Adrenal gland (tissue), 5 donors: ENCODE measurements at regions not wholly inside any gene's neighbourhood (a gene's known extent, or its start where the extent isn't known, plus 50 kb on each side); places are given as distances from the start of the nearest gene placed in this dataset.

Source experiments
- CTCF ChIP-seq, 6 experiments: fragments of 450-650 bp in 4 of 6; fragments of 200-600 bp in 2 of 6; sonication (generic) in 1 of 6; IDR thresholded peaks; 1 replicate in 5 of 6; 2 replicates in 1 of 6; pipeline versions ENCODE4 v1.5.1 to v1.8.0; 2016 to 2021; ENCODE audit warnings: antibody characterized with exemption in 6 of 6, mild to moderate bottlenecking in 2 of 6, moderate library complexity in 1 of 6
- POLR2A ChIP-seq, 2 donors: fragments of 450-650 bp; IDR thresholded peaks; one replicate each; pipeline ENCODE4 v1.6.1; 2017; ENCODE audit warnings: antibody characterized with exemption in 2 of 2, mild to moderate bottlenecking in 2 of 2, moderate library complexity in 1 of 2
- donor health status: DM: no; HTN: no; CAD: no.

GRCh38 chr10:84054743-84055142 is 84.6 kb upstream of the GHITM start:
- no peak for TF ChIP-seq CTCF (IDR thresholded peaks at IDR 0.05)
- no peak for TF ChIP-seq POLR2A (IDR thresholded peaks at IDR 0.05)
